Kidney (tissue), 13 donors: ENCODE measurements at regions not wholly inside any gene's neighbourhood (a gene's known extent, or its start where the extent isn't known, plus 50 kb on each side); places are given as distances from the start of the nearest gene placed in this dataset.

Experiments used
- DNase-seq, 5 donors: peaks; one replicate each; pipeline ENCODE4 v3.0.0-alpha.2; 2013 to 2020
- FAIRE-seq: peaks from 2 replicates; lab custom pipeline; 2012; peaks lifted over from hg19 to GRCh38; lab: Jason Lieb, UNC
- H3K27ac ChIP-seq, 2 donors: one replicate each; pipeline ENCODE4 v1.7.0; 2013; ENCODE audit warnings: low read depth in 2 of 2, low read length in 2 of 2, inconsistent platforms in 1 of 2
- H3K27me3 ChIP-seq: one replicate; pipeline ENCODE4 v1.7.1; 2013; ENCODE audit warnings: low read length, inconsistent platforms; ENCODE audit not compliant: control insufficient read depth, insufficient read depth
- H3K36me3 ChIP-seq, 3 donors: one replicate each; pipeline versions ENCODE4 v1.7.0 to v1.7.1; 2013; ENCODE audit warnings: low read length in 3 of 3, control low read depth in 1 of 3, inconsistent platforms in 1 of 3; ENCODE audit not compliant: insufficient read depth in 3 of 3, control insufficient read depth in 2 of 3
- H3K4me1 ChIP-seq, 3 donors: one replicate each; pipeline versions ENCODE4 v1.7.0 to v1.7.1; 2013; ENCODE audit warnings: low read length in 3 of 3, inconsistent platforms in 1 of 3, low read depth in 1 of 3; ENCODE audit not compliant: control insufficient read depth in 2 of 3, insufficient read depth in 2 of 3
- H3K4me3 ChIP-seq, 3 donors: one replicate each; pipeline versions ENCODE4 v1.7.0 to v1.8.1; 2013; ENCODE audit warnings: low read length in 3 of 3, control low read depth in 1 of 3, inconsistent platforms in 1 of 3
- H3K9ac ChIP-seq, 3 donors: one replicate each; pipeline versions ENCODE4 v1.7.0 to v1.7.1; 2013; ENCODE audit warnings: low read length in 3 of 3, control low read depth in 1 of 3, inconsistent platforms in 1 of 3
- H3K9me3 ChIP-seq, 3 donors: one replicate each; pipeline versions ENCODE4 v1.7.0 to v1.7.1; 2013; ENCODE audit warnings: low read length in 3 of 3, control low read depth in 1 of 3, inconsistent platforms in 1 of 3; ENCODE audit not compliant: control insufficient read depth in 2 of 3, insufficient read depth in 1 of 3
- intact Hi-C: fragments of 100-400 bp; cut with DNase I; formaldehyde crosslinking; loops from one replicate; pipeline ENCODE4 v1.11.1; 2022
- TF ChIP-seq, protein P1 (sequence below): IDR thresholded peaks from 3 replicates; pipeline ENCODE4 v1.5.1; 2012; ENCODE audit warnings: mild to moderate bottlenecking, moderate library complexity, borderline replicate concordance; ENCODE audit not compliant: insufficient read depth; ENCODE audit errors: extremely low read depth
- donor health status: control.
- donor health status: control.
- donor health status: control.
- donor health status: control.
- donor health status: control.
- donor health status: DM: yes; HTN: yes; CAD: no.
- donor health status: Normal renal cell carcinoma (clear cell type).

DNA sequence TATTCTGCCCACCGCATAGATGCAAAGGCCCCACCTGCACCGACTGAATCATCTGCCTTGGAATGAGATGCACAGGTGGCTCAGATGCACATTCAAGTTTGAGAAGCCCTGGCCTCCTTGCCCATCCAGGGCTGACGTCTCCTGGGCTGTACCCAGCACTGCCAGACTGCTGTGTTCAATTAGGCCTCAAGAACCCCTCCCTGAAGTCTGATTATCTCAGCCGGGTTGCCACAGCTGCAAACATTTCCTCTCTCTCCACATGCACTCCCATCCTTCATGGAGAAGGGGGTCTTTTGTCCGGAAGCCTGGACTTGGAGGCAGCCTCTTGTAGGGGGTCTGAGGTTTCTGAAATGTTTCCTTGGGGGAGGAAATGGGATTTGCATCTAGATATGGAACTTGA is 459.4 kb upstream of the PROK2 start:
- H3K27me3 ChIP-seq, result no peaks in the 10 kb centered on the region
- TF ChIP-seq, protein P1, sequence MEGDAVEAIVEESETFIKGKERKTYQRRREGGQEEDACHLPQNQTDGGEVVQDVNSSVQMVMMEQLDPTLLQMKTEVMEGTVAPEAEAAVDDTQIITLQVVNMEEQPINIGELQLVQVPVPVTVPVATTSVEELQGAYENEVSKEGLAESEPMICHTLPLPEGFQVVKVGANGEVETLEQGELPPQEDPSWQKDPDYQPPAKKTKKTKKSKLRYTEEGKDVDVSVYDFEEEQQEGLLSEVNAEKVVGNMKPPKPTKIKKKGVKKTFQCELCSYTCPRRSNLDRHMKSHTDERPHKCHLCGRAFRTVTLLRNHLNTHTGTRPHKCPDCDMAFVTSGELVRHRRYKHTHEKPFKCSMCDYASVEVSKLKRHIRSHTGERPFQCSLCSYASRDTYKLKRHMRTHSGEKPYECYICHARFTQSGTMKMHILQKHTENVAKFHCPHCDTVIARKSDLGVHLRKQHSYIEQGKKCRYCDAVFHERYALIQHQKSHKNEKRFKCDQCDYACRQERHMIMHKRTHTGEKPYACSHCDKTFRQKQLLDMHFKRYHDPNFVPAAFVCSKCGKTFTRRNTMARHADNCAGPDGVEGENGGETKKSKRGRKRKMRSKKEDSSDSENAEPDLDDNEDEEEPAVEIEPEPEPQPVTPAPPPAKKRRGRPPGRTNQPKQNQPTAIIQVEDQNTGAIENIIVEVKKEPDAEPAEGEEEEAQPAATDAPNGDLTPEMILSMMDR, result no peak
- H3K27ac ChIP-seq, result no peak overlapping the region
- FAIRE-seq (no peak), DNase-seq (peak in 1 of 5 donors; percentile 20)
- H3K9me3 ChIP-seq, result no peaks in the 10 kb centered on the region
- no peak overlapping the region for H3K4me3 ChIP-seq
- intact Hi-C loops, result no loop called here
- no peak overlapping the region for H3K9ac ChIP-seq
- no peaks in the 10 kb centered on the region for H3K36me3 ChIP-seq
- peaks cover 0 to 11% (median 4%) of the 10 kb centered on the region in 3 donors for H3K4me1 ChIP-seq

DNA sequence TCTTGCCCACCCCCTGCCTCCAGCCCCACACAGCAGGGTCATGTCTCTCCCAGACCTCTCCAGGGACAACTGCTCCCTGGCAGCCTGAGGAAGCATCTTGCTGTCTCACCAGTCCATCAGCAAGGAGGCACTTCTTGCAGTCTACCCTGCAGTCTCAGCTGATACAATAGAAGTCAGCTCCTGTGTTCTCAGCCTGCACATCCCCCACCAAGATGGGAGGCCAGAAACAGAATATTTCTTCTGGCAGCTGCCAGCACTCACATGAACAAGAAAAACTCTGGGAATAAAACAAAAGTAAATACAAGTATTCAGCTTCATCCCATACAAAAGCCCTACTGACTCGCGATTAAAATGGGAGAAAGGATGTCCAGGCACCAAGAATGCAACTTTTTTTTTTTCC is 457.4 kb upstream of the PROK2 start:
- DNase-seq (peak in 2 of 5 donors; percentile 21 to 63), FAIRE-seq (no peak)
- TF ChIP-seq, protein P1, result no peak
- H3K4me3 ChIP-seq, result no peak overlapping the region
- no peaks in the 10 kb centered on the region for H3K9me3 ChIP-seq
- peaks cover 0 to 11% (median 4%) of the 10 kb centered on the region in 3 donors for H3K4me1 ChIP-seq
- no peak overlapping the region for H3K27ac ChIP-seq
- H3K9ac ChIP-seq, result no peak overlapping the region
- intact Hi-C loops, result no loop called here
- no peaks in the 10 kb centered on the region for H3K27me3 ChIP-seq
- H3K36me3 ChIP-seq, result no peaks in the 10 kb centered on the region

DNA sequence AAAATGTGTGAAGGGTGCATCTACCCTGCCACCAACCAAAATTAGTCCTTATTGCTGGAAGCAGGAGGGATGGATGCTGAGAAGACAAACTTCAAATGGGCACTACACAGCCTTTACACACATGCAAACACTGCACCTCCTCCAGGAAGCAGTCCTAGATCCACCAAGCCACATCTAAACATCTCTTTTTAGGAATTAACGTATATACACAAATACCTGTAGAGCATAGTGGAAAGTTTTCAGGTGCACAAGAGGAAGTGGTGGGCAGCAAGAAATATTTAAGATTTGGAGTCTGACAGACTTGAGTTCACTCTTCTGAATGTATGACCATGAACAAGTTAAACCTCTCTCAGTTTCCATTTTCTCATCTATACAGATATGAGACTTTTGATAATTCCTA is 456.6 kb upstream of the PROK2 start:
- Histone ChIP-seq H3K27me3 (no peaks in the 10 kb centered on the region), H3K4me3 (no peak overlapping the region), H3K4me1 (peaks cover 0 to 11% (median 4%) of the 10 kb centered on the region in 3 donors), H3K27ac (no peak overlapping the region), H3K36me3 (no peaks in the 10 kb centered on the region), H3K9ac (no peak overlapping the region), H3K9me3 (no peaks in the 10 kb centered on the region)
- FAIRE-seq (no peak), DNase-seq (no peak)
- TF ChIP-seq, protein P1, result no peak
- intact Hi-C loops, result no loop called here

DNA sequence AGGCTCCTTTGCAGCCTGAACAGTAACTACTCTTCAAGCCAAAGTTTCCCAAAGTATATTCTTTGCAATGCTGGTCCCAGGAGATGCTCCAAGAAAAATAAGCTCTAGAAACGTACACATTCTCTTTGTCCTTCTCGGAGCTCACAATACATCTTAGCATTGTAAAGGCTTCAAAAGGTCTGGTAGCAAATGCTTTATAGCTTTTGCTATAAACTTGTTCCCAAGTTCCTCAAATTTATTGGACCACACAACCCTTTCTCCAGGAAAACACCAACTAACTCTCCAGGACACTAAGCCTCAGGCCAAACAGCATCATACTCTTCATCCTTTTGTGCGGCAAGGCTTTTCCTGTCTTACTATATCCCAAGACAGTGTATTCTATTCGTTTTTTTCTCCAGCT is 455.6 kb upstream of the PROK2 start:
- Histone ChIP-seq H3K4me1 (peaks cover 0 to 10% (median 4%) of the 10 kb centered on the region in 3 donors), H3K27ac (no peak overlapping the region), H3K4me3 (no peak overlapping the region), H3K36me3 (no peaks in the 10 kb centered on the region), H3K9ac (no peak overlapping the region), H3K9me3 (no peaks in the 10 kb centered on the region), H3K27me3 (no peaks in the 10 kb centered on the region)
- DNase-seq (peak in 2 of 5 donors; percentile 55 to 84), FAIRE-seq (no peak)
- TF ChIP-seq, protein P1, result no peak
- intact Hi-C loops, result no loop called here
